GM19467 (cell line): ENCODE measurements at regions not wholly inside any gene's neighbourhood (a gene's known extent, or its start where the extent isn't known, plus 50 kb on each side); places are given as distances from the start of the nearest gene placed in this dataset.
"Not testable (repeated sequence)": the region's sequence is repeated elsewhere in the genome, so short reads cannot be mapped to it uniquely, and the experiment has no call there.

Source experiments
- ATAC-seq: cut with Tn5 transposase; IDR thresholded peaks from one replicate; pipeline ENCODE4 v1.9.1; 2021; ENCODE audit warnings: mild to moderate bottlenecking, moderate library complexity; ENCODE audit not compliant: unreplicated experiment

GRCh38 chr12:118536306-118536906, 160.1 kb downstream of the SUDS3 start:
- no peak for ATAC-seq

GRCh38 chr12:118537481-118537917, 161.1 kb downstream of the SUDS3 start:
- no peak for ATAC-seq

- ATAC-seq = no peak
Observed at GRCh38 chr12:118541071-118541470, 164.7 kb downstream of the SUDS3 start.

- no peak for ATAC-seq
Observed at GRCh38 chr12:118541934-118542333, 165.6 kb downstream of the SUDS3 start.

GRCh38 chr12:118543651-118544050, 167.3 kb downstream of the SUDS3 start:
- no peak for ATAC-seq

GRCh38 chr12:118544569-118544968, 168.2 kb downstream of the SUDS3 start:
- ATAC-seq = no peak

- not testable (repeated sequence) for ATAC-seq
Observed at GRCh38 chr12:118547606-118548005, 171.3 kb downstream of the SUDS3 start.

GRCh38 chr12:118548887-118549509, 172.6 kb downstream of the SUDS3 start:
- ATAC-seq = no peak

- ATAC-seq = no peak
Observed at GRCh38 chr12:118549510-118549980, 173.2 kb downstream of the SUDS3 start.

GRCh38 chr12:118553856-118554504, 177.6 kb downstream of the SUDS3 start:
- ATAC-seq = no peak

GRCh38 chr12:118558941-118559340, 182.6 kb downstream of the SUDS3 start:
- no peak for ATAC-seq

GRCh38 chr12:118560733-118561132, 184.4 kb downstream of the SUDS3 start:
- no peak for ATAC-seq

- ATAC-seq = no peak
Observed at GRCh38 chr12:118571730-118572129, 195.4 kb downstream of the SUDS3 start.

GRCh38 chr12:118574288-118574687, 197.9 kb downstream of the SUDS3 start:
- no peak for ATAC-seq

- no peak for ATAC-seq
Observed at GRCh38 chr12:118575730-118576129, 199.4 kb downstream of the SUDS3 start.

- ATAC-seq = no peak
Observed at GRCh38 chr12:118581371-118581770, 205.0 kb downstream of the SUDS3 start.

- ATAC-seq = no peak
Observed at GRCh38 chr12:118582863-118583262, 206.5 kb downstream of the SUDS3 start.

- ATAC-seq = no peak
Observed at GRCh38 chr12:118586433-118586832, 210.1 kb downstream of the SUDS3 start.

GRCh38 chr12:118589162-118589561, 212.8 kb downstream of the SUDS3 start:
- ATAC-seq = no peak

- no peak for ATAC-seq
Observed at GRCh38 chr12:118590406-118591150, 214.2 kb downstream of the SUDS3 start.

GRCh38 chr12:118603610-118604361, 227.4 kb downstream of the SUDS3 start:
- no peak for ATAC-seq
